Activated CD4-positive, alpha-beta T cell treated with anti-CD3 and anti-CD28 coated beads for 1 hour (primary cell): ENCODE measurements at regions not wholly inside any gene's neighbourhood (a gene's known extent, or its start where the extent isn't known, plus 50 kb on each side); places are given as distances from the start of the nearest gene placed in this dataset.
"Not testable (repeated sequence)": the region's sequence is repeated elsewhere in the genome, so short reads cannot be mapped to it uniquely, and the experiment has no call there.

Source experiments
- DNase-seq: peaks from one replicate; pipeline ENCODE4 v3.0.0-alpha.2; 2020

- no peak for DNase-seq
These were observed 516.4 kb downstream of the ZEB2 start for GRCh38 chr2:144003460-144004075.

- no peak for DNase-seq
These were observed 522.9 kb downstream of the ZEB2 start for GRCh38 chr2:143996974-143997373.

- no peak for DNase-seq
These were observed 525.0 kb downstream of the ZEB2 start for GRCh38 chr2:143994961-143995360.

- DNase-seq: not testable (repeated sequence)
These were observed 528.3 kb downstream of the ZEB2 start for GRCh38 chr2:143991596-143991995.

GRCh38 chr2:143988082-143988481 is 531.8 kb downstream of the ZEB2 start:
- DNase-seq: no peak

GRCh38 chr2:143981428-143981827 is 538.5 kb downstream of the ZEB2 start:
- no peak for DNase-seq

- no peak for DNase-seq
These were observed 542.6 kb downstream of the ZEB2 start for GRCh38 chr2:143977356-143977755.

- no peak for DNase-seq
These were observed 544.7 kb downstream of the ZEB2 start for GRCh38 chr2:143975216-143975615.

- DNase-seq: no peak
These were observed 545.7 kb downstream of the ZEB2 start for GRCh38 chr2:143974262-143974661.

GRCh38 chr2:143968860-143969259 is 551.1 kb downstream of the ZEB2 start:
- no peak for DNase-seq

GRCh38 chr2:143968360-143968759 is 551.6 kb downstream of the ZEB2 start:
- no peak for DNase-seq

GRCh38 chr2:143965493-143966164 is 554.3 kb downstream of the ZEB2 start:
- DNase-seq: no peak

- DNase-seq: no peak
These were observed 555.0 kb downstream of the ZEB2 start for GRCh38 chr2:143964891-143965290.

GRCh38 chr2:143960177-143960576 is 559.7 kb downstream of the ZEB2 start:
- DNase-seq: no peak

- no peak for DNase-seq
These were observed 562.6 kb downstream of the ZEB2 start for GRCh38 chr2:143957321-143957720.

- DNase-seq: no peak
These were observed 564.4 kb downstream of the ZEB2 start for GRCh38 chr2:143955401-143956065.

GRCh38 chr2:143954844-143955243 is 565.1 kb downstream of the ZEB2 start:
- DNase-seq: no peak

- no peak for DNase-seq
These were observed 565.7 kb downstream of the ZEB2 start for GRCh38 chr2:143954186-143954585.

GRCh38 chr2:143953451-143954030 is 566.4 kb downstream of the ZEB2 start:
- no peak for DNase-seq

- DNase-seq: no peak
These were observed 567.4 kb downstream of the ZEB2 start for GRCh38 chr2:143952536-143952935.

GRCh38 chr2:143950704-143951103 is 569.2 kb downstream of the ZEB2 start:
- DNase-seq: no peak

GRCh38 chr2:143949121-143949848 is 570.6 kb downstream of the ZEB2 start:
- no peak for DNase-seq

GRCh38 chr2:143948710-143949109 is 571.2 kb downstream of the ZEB2 start:
- DNase-seq: no peak
